ENCODE measurements at regions not wholly inside any gene's neighbourhood (a gene's known extent, or its start where the extent isn't known, plus 50 kb on each side); places are given as distances from the start of the nearest gene placed in this dataset.
"Not testable (repeated sequence)": the region's sequence is repeated elsewhere in the genome, so short reads cannot be mapped to it uniquely, and the experiment has no call there.

- no peak overlapping the region for H3K4me3 ChIP-seq (ENCODE audit: low read depth, low read length)
- DNase-seq (ENCODE audit: low read depth): no peak
- TF ChIP-seq MYC (IDR thresholded peaks at IDR 0.05; ENCODE audit: low read depth, low read length): no peak
- no peak for TF ChIP-seq POLR2A (IDR thresholded peaks at IDR 0.05; ENCODE audit: extremely low read depth, insufficient read length)
- TF ChIP-seq CTCF (IDR thresholded peaks at IDR 0.05; ENCODE audit: low read depth, low read length): no peak
- TF ChIP-seq MAX (IDR thresholded peaks at IDR 0.05; ENCODE audit: low read depth, low read length): no peak
These were observed 301.1 kb downstream of the PAX3 start for GRCh38 chr2:221997683-221998082.

- TF ChIP-seq CTCF (IDR thresholded peaks at IDR 0.05; ENCODE audit: low read depth, low read length): no peak
- TF ChIP-seq MYC (IDR thresholded peaks at IDR 0.05; ENCODE audit: low read depth, low read length): no peak
- no peak for TF ChIP-seq MAX (IDR thresholded peaks at IDR 0.05; ENCODE audit: low read depth, low read length)
- no peak for TF ChIP-seq POLR2A (IDR thresholded peaks at IDR 0.05; ENCODE audit: extremely low read depth, insufficient read length)
- no peak for DNase-seq (ENCODE audit: low read depth)
- H3K4me3 ChIP-seq (ENCODE audit: low read depth, low read length): no peak overlapping the region
These were observed 301.7 kb downstream of the PAX3 start for GRCh38 chr2:221997100-221997499.

- TF ChIP-seq CTCF (IDR thresholded peaks at IDR 0.05; ENCODE audit: low read depth, low read length) (no peak), MYC (IDR thresholded peaks at IDR 0.05; ENCODE audit: low read depth, low read length) (no peak), POLR2A (IDR thresholded peaks at IDR 0.05; ENCODE audit: extremely low read depth, insufficient read length) (no peak), MAX (IDR thresholded peaks at IDR 0.05; ENCODE audit: low read depth, low read length) (no peak)
- no peak for DNase-seq (ENCODE audit: low read depth)
- no peak overlapping the region for H3K4me3 ChIP-seq (ENCODE audit: low read depth, low read length)
These were observed 303.9 kb downstream of the PAX3 start for GRCh38 chr2:221994926-221995325.

- H3K4me3 ChIP-seq (ENCODE audit: low read depth, low read length); DNase-seq (ENCODE audit: low read depth): not testable (repeated sequence)
These were observed 314.4 kb downstream of the PAX3 start for GRCh38 chr2:221984376-221984775.

- DNase-seq (ENCODE audit: low read depth): no peak
- no peak overlapping the region for H3K4me3 ChIP-seq (ENCODE audit: low read depth, low read length)
- TF ChIP-seq POLR2A (IDR thresholded peaks at IDR 0.05; ENCODE audit: extremely low read depth, insufficient read length) (no peak), MAX (IDR thresholded peaks at IDR 0.05; ENCODE audit: low read depth, low read length) (no peak), CTCF (IDR thresholded peaks at IDR 0.05; ENCODE audit: low read depth, low read length) (no peak), MYC (IDR thresholded peaks at IDR 0.05; ENCODE audit: low read depth, low read length) (no peak)
These were observed 316.8 kb downstream of the PAX3 start for GRCh38 chr2:221981912-221982470.

- TF ChIP-seq MYC (IDR thresholded peaks at IDR 0.05; ENCODE audit: low read depth, low read length): no peak
- no peak overlapping the region for H3K4me3 ChIP-seq (ENCODE audit: low read depth, low read length)
- DNase-seq (ENCODE audit: low read depth): no peak
These were observed 323.6 kb downstream of the PAX3 start for GRCh38 chr2:221975151-221975550.

- DNase-seq (ENCODE audit: low read depth): no peak
- TF ChIP-seq POLR2A (IDR thresholded peaks at IDR 0.05; ENCODE audit: extremely low read depth, insufficient read length) (no peak), MAX (IDR thresholded peaks at IDR 0.05; ENCODE audit: low read depth, low read length) (no peak), CTCF (IDR thresholded peaks at IDR 0.05; ENCODE audit: low read depth, low read length) (no peak)
- no peak overlapping the region for H3K4me3 ChIP-seq (ENCODE audit: low read depth, low read length)
These were observed 324.9 kb downstream of the PAX3 start for GRCh38 chr2:221973902-221974301.
